ENCODE measurements at regions not wholly inside any gene's neighbourhood (a gene's known extent, or its start where the extent isn't known, plus 50 kb on each side); places are given as distances from the start of the nearest gene placed in this dataset.
"Not testable (repeated sequence)": the region's sequence is repeated elsewhere in the genome, so short reads cannot be mapped to it uniquely, and the experiment has no call there.

- no peaks in the 10 kb centered on the region for H3K4me1 Mint-ChIP-seq (ENCODE audit: low read depth in 2 of 2)
- peaks cover 0 to 7% of the 10 kb centered on the region in 2 donors for H3K27me3 Mint-ChIP-seq
- H3K27ac Mint-ChIP-seq: no peak overlapping the region
- no peaks in the 10 kb centered on the region for H3K36me3 Mint-ChIP-seq
- ATAC-seq (no peak), DNase-seq (ENCODE audit: low spot score) (no peak)
- H3K4me3 Mint-ChIP-seq: no peak overlapping the region
- no peaks in the 10 kb centered on the region for H3K9me3 Mint-ChIP-seq
These were observed 225.2 kb downstream of the NPR3 start for GRCh38 chr5:32936329-32936728.

GRCh38 chr5:32942225-32942989 is 231.3 kb downstream of the NPR3 start:
- no peaks in the 10 kb centered on the region for H3K9me3 Mint-ChIP-seq
- no peaks in the 10 kb centered on the region for H3K36me3 Mint-ChIP-seq
- H3K27ac Mint-ChIP-seq: no peak overlapping the region
- DNase-seq (ENCODE audit: low spot score) (no peak), ATAC-seq (no peak)
- no peak overlapping the region for H3K4me3 Mint-ChIP-seq
- peaks cover 0 to 11% of the 10 kb centered on the region in 2 donors for H3K27me3 Mint-ChIP-seq
- H3K4me1 Mint-ChIP-seq (ENCODE audit: low read depth in 2 of 2): no peaks in the 10 kb centered on the region

- H3K4me3 Mint-ChIP-seq: no peak overlapping the region
- H3K4me1 Mint-ChIP-seq (ENCODE audit: low read depth in 2 of 2): no peaks in the 10 kb centered on the region
- no peak overlapping the region for H3K27ac Mint-ChIP-seq
- ATAC-seq: no peak
- peaks cover 2% of the 10 kb centered on the region for H3K9me3 Mint-ChIP-seq
- peaks cover 0 to 9% of the 10 kb centered on the region in 2 donors for H3K27me3 Mint-ChIP-seq
- no peaks in the 10 kb centered on the region for H3K36me3 Mint-ChIP-seq
- DNase-seq (ENCODE audit: low spot score): no peak
These were observed 238.3 kb downstream of the NPR3 start for GRCh38 chr5:32949286-32949970.

- Mint-ChIP-seq H3K36me3 (no peaks in the 10 kb centered on the region), H3K9me3 (peaks cover 6% of the 10 kb centered on the region), H3K4me3 (no peak overlapping the region), H3K27ac (no peak overlapping the region), H3K4me1 (ENCODE audit: low read depth in 2 of 2) (no peaks in the 10 kb centered on the region), H3K27me3 (peaks cover 0 to 16% of the 10 kb centered on the region in 2 donors)
- DNase-seq (ENCODE audit: low spot score) (no peak), ATAC-seq (no peak)
These were observed 239.9 kb downstream of the NPR3 start for GRCh38 chr5:32951003-32951402.

GRCh38 chr5:32951878-32952277 is 240.8 kb downstream of the NPR3 start:
- Mint-ChIP-seq H3K27me3 (peaks cover 0 to 16% of the 10 kb centered on the region in 2 donors), H3K4me3 (no peak overlapping the region), H3K9me3 (peaks cover 6% of the 10 kb centered on the region), H3K4me1 (ENCODE audit: low read depth in 2 of 2) (no peaks in the 10 kb centered on the region), H3K36me3 (no peaks in the 10 kb centered on the region), H3K27ac (no peak overlapping the region)
- DNase-seq (ENCODE audit: low spot score) (no peak), ATAC-seq (no peak)

GRCh38 chr5:32952421-32952820 is 241.3 kb downstream of the NPR3 start:
- not testable (repeated sequence) for H3K27ac Mint-ChIP-seq; H3K4me1 Mint-ChIP-seq (ENCODE audit: low read depth in 2 of 2); H3K36me3 Mint-ChIP-seq; DNase-seq (ENCODE audit: low spot score); ATAC-seq; H3K4me3 Mint-ChIP-seq; H3K9me3 Mint-ChIP-seq
- peaks cover 0 to 16% of the 10 kb centered on the region in 2 donors for H3K27me3 Mint-ChIP-seq

GRCh38 chr5:32953694-32954093 is 242.6 kb downstream of the NPR3 start:
- Mint-ChIP-seq H3K4me3 (no peak overlapping the region), H3K27me3 (peaks cover 0 to 11% of the 10 kb centered on the region in 2 donors), H3K4me1 (ENCODE audit: low read depth in 2 of 2) (no peaks in the 10 kb centered on the region), H3K9me3 (peaks cover 11% of the 10 kb centered on the region), H3K27ac (no peak overlapping the region), H3K36me3 (no peaks in the 10 kb centered on the region)
- DNase-seq (ENCODE audit: low spot score) (no peak), ATAC-seq (no peak)

- peaks cover 9% of the 10 kb centered on the region for H3K9me3 Mint-ChIP-seq
- H3K27me3 Mint-ChIP-seq: peaks cover 0 to 7% of the 10 kb centered on the region in 2 donors
- H3K4me1 Mint-ChIP-seq (ENCODE audit: low read depth in 2 of 2): no peaks in the 10 kb centered on the region
- ATAC-seq (no peak), DNase-seq (ENCODE audit: low spot score) (no peak)
- no peak overlapping the region for H3K4me3 Mint-ChIP-seq
- no peak overlapping the region for H3K27ac Mint-ChIP-seq
- H3K36me3 Mint-ChIP-seq: no peaks in the 10 kb centered on the region
These were observed 244.7 kb downstream of the NPR3 start for GRCh38 chr5:32955814-32956213.

- H3K9me3 Mint-ChIP-seq: peaks cover 10% of the 10 kb centered on the region
These were observed 249.4 kb downstream of the NPR3 start for GRCh38 chr5:32960340-32961058.

GRCh38 chr5:32961059-32961415 is 249.9 kb downstream of the NPR3 start:
- no peaks in the 10 kb centered on the region for H3K36me3 Mint-ChIP-seq
- H3K4me3 Mint-ChIP-seq: no peak overlapping the region
- H3K4me1 Mint-ChIP-seq (ENCODE audit: low read depth in 2 of 2): no peaks in the 10 kb centered on the region
- no peak overlapping the region for H3K27ac Mint-ChIP-seq
- no peak for DNase-seq (ENCODE audit: low spot score)
- ATAC-seq: no peak
- H3K9me3 Mint-ChIP-seq: peaks cover 10% of the 10 kb centered on the region
- no peaks in the 10 kb centered on the region for H3K27me3 Mint-ChIP-seq

More at GRCh38 chr5:32960340-32961058, 249.4 kb downstream of the NPR3 start:
- DNase-seq (ENCODE audit: low spot score) (no peak), ATAC-seq (no peak)
- H3K27me3 Mint-ChIP-seq: peaks cover 0 to under 1% of the 10 kb centered on the region in 2 donors
- no peak overlapping the region for H3K4me3 Mint-ChIP-seq
- no peaks in the 10 kb centered on the region for H3K4me1 Mint-ChIP-seq (ENCODE audit: low read depth in 2 of 2)
- H3K36me3 Mint-ChIP-seq: no peaks in the 10 kb centered on the region
- no peak overlapping the region for H3K27ac Mint-ChIP-seq

GRCh38 chr5:32964261-32964660 is 253.1 kb downstream of the NPR3 start:
- Mint-ChIP-seq H3K27me3 (no peaks in the 10 kb centered on the region), H3K4me3 (no peak overlapping the region), H3K4me1 (ENCODE audit: low read depth in 2 of 2) (no peaks in the 10 kb centered on the region), H3K36me3 (no peaks in the 10 kb centered on the region), H3K9me3 (peaks cover 5% of the 10 kb centered on the region), H3K27ac (no peak overlapping the region)
- ATAC-seq (no peak), DNase-seq (ENCODE audit: low spot score) (no peak)

- no peak overlapping the region for H3K27ac Mint-ChIP-seq
- H3K36me3 Mint-ChIP-seq: no peaks in the 10 kb centered on the region
- no peak overlapping the region for H3K4me3 Mint-ChIP-seq
- ATAC-seq: no peak
- peaks cover 0 to 4% of the 10 kb centered on the region in 2 donors for H3K27me3 Mint-ChIP-seq
- H3K9me3 Mint-ChIP-seq: peaks cover 4% of the 10 kb centered on the region
- no peaks in the 10 kb centered on the region for H3K4me1 Mint-ChIP-seq (ENCODE audit: low read depth in 2 of 2)
- DNase-seq (ENCODE audit: low spot score): no peak
These were observed 262.5 kb downstream of the NPR3 start for GRCh38 chr5:32973646-32974045.

GRCh38 chr5:32975656-32976375 is 264.7 kb downstream of the NPR3 start:
- no peak for ATAC-seq
- DNase-seq (ENCODE audit: low spot score): no peak
- peaks cover 6% of the 10 kb centered on the region for H3K9me3 Mint-ChIP-seq
- peaks cover 0 to 4% of the 10 kb centered on the region in 2 donors for H3K27me3 Mint-ChIP-seq
- H3K27ac Mint-ChIP-seq: no peak overlapping the region
- H3K36me3 Mint-ChIP-seq: no peaks in the 10 kb centered on the region
- no peak overlapping the region for H3K4me3 Mint-ChIP-seq
- no peaks in the 10 kb centered on the region for H3K4me1 Mint-ChIP-seq (ENCODE audit: low read depth in 2 of 2)
